HCT116 (cell line): ENCODE measurements at regions not wholly inside any gene's neighbourhood (a gene's known extent, or its start where the extent isn't known, plus 50 kb on each side); places are given as distances from the start of the nearest gene placed in this dataset.

ENCODE experiments used
- ATAC-seq: fragments of 200-7000 bp; cut with Tn5 transposase; 2 replicates; pipeline ENCODE4 v1.9.1; 2020; ENCODE audit warnings: mild to moderate bottlenecking, moderate library complexity
- BruUV-seq: library from RNA; stranded (reverse); fragments of 400-500 nt; replicated peaks from 2 replicates; lab custom pipeline; 2021; lab: Mats Ljungman, UMichigan
- CTCF ChIA-PET: fragments of 300-600 bp; sonication (Branson Sonifier 250); formaldehyde crosslinking; loops from one replicate; lab custom pipeline; 2021; ENCODE audit warnings: antibody characterized with exemption; lab: Charles Lee
- POLR2A ChIA-PET: fragments of 300-600, 350-600 bp; sonication (Branson Sonifier 250); formaldehyde crosslinking; loops from one replicate; lab custom pipeline; 2021; ENCODE audit warnings: antibody characterized with exemption; lab: Charles Lee
- RAD21 ChIA-PET, 2 experiments: fragments of 300-600 bp; sonication (Branson Sonifier 250); formaldehyde crosslinking; loops; one replicate each; lab custom pipeline; 2023; ENCODE audit warnings: low total read pairs in 2 of 2; ENCODE audit not compliant: uncharacterized antibody in 2 of 2, unreplicated experiment in 2 of 2, low non-redundant PET in 1 of 2; lab: Charles Lee
- DNase-seq: peaks from one replicate; pipeline ENCODE4 v3.0.0-alpha.2; 2010; ENCODE audit warnings: low read depth, low spot score
- H2AFZ ChIP-seq: fragments of 200-600 bp; shearing (Covaris generic), sonication (generic); 2 replicates; pipeline ENCODE4 v1.6.1; 2017; ENCODE audit warnings: low read depth, mixed run types, mixed read lengths, antibody characterized with exemption, low read length; ENCODE audit not compliant: poor library complexity, severe bottlenecking
- H3K27ac ChIP-seq: 2 replicates; pipeline ENCODE4 v1.5.1; 2012; ENCODE audit warnings: low read depth, low read length
- H3K27me3 ChIP-seq: fragments of 200-600 bp; sonication (generic); 2 replicates; pipeline ENCODE4 v1.6.1; 2016; ENCODE audit warnings: mixed run types, low read length, mixed read lengths; ENCODE audit not compliant: insufficient read depth
- H3K36me3 ChIP-seq, 2 experiments: fragments of 200-500 bp in 1 of 2; fragments of 200-600 bp in 1 of 2; sonication (Bioruptor generic) in 1 of 2; sonication (generic) in 1 of 2; 2 replicates each; pipeline versions ENCODE4 v1.5.1 to v1.6.1; 2014 to 2016; ENCODE audit warnings: low read length in 2 of 2, inconsistent platforms in 1 of 2, mixed read lengths in 1 of 2, mixed run types in 1 of 2; ENCODE audit not compliant: insufficient read depth in 2 of 2, control insufficient read depth in 1 of 2
- H3K4me1 ChIP-seq, 2 experiments: fragments of 200-600 bp in 1 of 2; sonication (generic) in 1 of 2; 2 replicates each; pipeline versions ENCODE4 v1.5.1 to v1.6.1; 2012 to 2017; ENCODE audit warnings: low read length in 2 of 2, inconsistent platforms in 1 of 2, mild to moderate bottlenecking in 1 of 2, mixed read lengths in 1 of 2, mixed run types in 1 of 2, moderate library complexity in 1 of 2; ENCODE audit not compliant: insufficient read depth in 2 of 2, control insufficient read depth in 1 of 2
- H3K4me2 ChIP-seq: fragments of 200-600 bp; sonication (generic); 2 replicates; pipeline ENCODE4 v1.6.1; 2017; ENCODE audit warnings: mixed run types, low read length, mixed read lengths
- H3K4me3 ChIP-seq, 2 experiments: fragments of 200-600 bp in 1 of 2; sonication (generic) in 1 of 2; replicated peaks in 1 of 2; 2 replicates each; pipeline ENCODE4 v1.5.1; 2011 to 2016; ENCODE audit warnings: low read length in 2 of 2, control low read depth in 1 of 2, low read depth in 1 of 2, mild to moderate bottlenecking in 1 of 2, mixed read lengths in 1 of 2, mixed run types in 1 of 2
- H3K79me2 ChIP-seq: fragments of 200-600 bp; sonication (generic); 2 replicates; pipeline ENCODE4 v1.6.1; 2017; ENCODE audit warnings: mild to moderate bottlenecking, mixed run types, low read length, moderate library complexity, mixed read lengths; ENCODE audit not compliant: insufficient read depth
- H3K9ac ChIP-seq: fragments of 200-600 bp; sonication (generic); 2 replicates; pipeline ENCODE4 v1.6.1; 2016; ENCODE audit warnings: low read length, mixed read lengths
- H3K9me2 ChIP-seq: fragments of 200-600 bp; sonication (generic), shearing (Covaris generic); 2 replicates; pipeline ENCODE4 v1.6.1; 2017; ENCODE audit warnings: mixed run types, mild to moderate bottlenecking, moderate library complexity; ENCODE audit not compliant: insufficient read depth
- H3K9me3 ChIP-seq, 2 experiments: fragments of 200-500 bp in 1 of 2; fragments of 200-600 bp in 1 of 2; sonication (Bioruptor generic) in 1 of 2; sonication (generic) in 1 of 2; 2 replicates each; pipeline ENCODE4 v1.6.1; 2014 to 2017; ENCODE audit warnings: low read length in 2 of 2, mixed read lengths in 2 of 2, inconsistent platforms in 1 of 2, low read depth in 1 of 2, mild to moderate bottlenecking in 1 of 2, mixed run types in 1 of 2, moderate library complexity in 1 of 2; ENCODE audit not compliant: control insufficient read depth in 1 of 2, insufficient read depth in 1 of 2
- H4K20me1 ChIP-seq: fragments of 200-600 bp; sonication (generic), shearing (Covaris generic); 2 replicates; pipeline ENCODE4 v1.6.1; 2017; ENCODE audit warnings: mixed run types, mild to moderate bottlenecking, moderate library complexity; ENCODE audit not compliant: insufficient read depth
- CBX3 ChIP-seq: IDR thresholded peaks from 2 replicates; pipeline ENCODE4 v1.6.1; 2012; ENCODE audit warnings: low read depth
- CEBPB ChIP-seq: IDR thresholded peaks from 2 replicates; pipeline ENCODE4 v1.6.1; 2012; ENCODE audit warnings: low read depth
- ELF1 ChIP-seq: IDR thresholded peaks from 2 replicates; pipeline ENCODE4 v1.6.1; 2012; ENCODE audit warnings: low read depth, borderline replicate concordance
- EZH2 ChIP-seq: fragments of 200-600 bp; sonication (generic); IDR thresholded peaks from 2 replicates; pipeline ENCODE4 v1.6.1; 2017; ENCODE audit warnings: antibody characterized with exemption, mixed run types
- EZH2phosphoT487 ChIP-seq: fragments of 200-600 bp; IDR thresholded peaks from 2 replicates; pipeline ENCODE4 v1.6.1; 2018; ENCODE audit warnings: antibody characterized with exemption, borderline replicate concordance
- FOSL1 ChIP-seq: IDR thresholded peaks from 2 replicates; pipeline ENCODE4 v1.6.1; 2012; ENCODE audit warnings: low read depth
- JUND ChIP-seq: IDR thresholded peaks from 2 replicates; pipeline ENCODE4 v1.6.1; 2012
- POLR2A ChIP-seq: IDR thresholded peaks from 2 replicates; pipeline ENCODE4 v1.7.0; 2011; ENCODE audit warnings: borderline replicate concordance; ENCODE audit not compliant: insufficient read depth, insufficient read length; ENCODE audit errors: extremely low read depth
- RAD21 ChIP-seq: IDR thresholded peaks from 2 replicates; pipeline ENCODE4 v1.6.1; 2012; ENCODE audit warnings: low read depth, mild to moderate bottlenecking
- SIN3A ChIP-seq: IDR thresholded peaks from 2 replicates; pipeline ENCODE4 v1.6.1; 2012; ENCODE audit warnings: low read depth
- SP1 ChIP-seq: IDR thresholded peaks from 2 replicates; pipeline ENCODE4 v1.6.1; 2012; ENCODE audit warnings: low read depth
- SRF ChIP-seq: IDR thresholded peaks from 2 replicates; pipeline ENCODE4 v1.6.1; 2012; ENCODE audit warnings: low read depth
- ZNF274 ChIP-seq: fragments of 200-500 bp; sonication (Bioruptor generic); IDR thresholded peaks from 2 replicates; pipeline ENCODE4 v1.6.1; 2014; ENCODE audit warnings: mild to moderate bottlenecking, low read depth, low read length, inconsistent platforms
- intact Hi-C: fragments of 100-400 bp; cut with micrococcal nuclease; formaldehyde crosslinking; loops from 2 replicates; pipeline ENCODE4 v1.10.0; 2022
- TF ChIP-seq, protein P1 (sequence below): IDR thresholded peaks from 2 replicates; pipeline ENCODE4 v1.6.1; 2012; ENCODE audit warnings: low read depth
- TF ChIP-seq, protein P2 (sequence below), 3 experiments: fragments of 200-600 bp in 1 of 3; sonication (generic) in 1 of 3; IDR thresholded peaks in 2 of 3; conservative IDR thresholded peaks in 1 of 3; 2 replicates each; pipeline ENCODE4 v1.5.1; 2012 to 2017; ENCODE audit warnings: low read depth in 2 of 3, low read length in 2 of 3, antibody characterized with exemption in 1 of 3, borderline replicate concordance in 1 of 3, control low read depth in 1 of 3, mild to moderate bottlenecking in 1 of 3, mixed read lengths in 1 of 3, mixed run types in 1 of 3, moderate library complexity in 1 of 3; ENCODE audit not compliant: insufficient read depth in 1 of 3
- TF ChIP-seq, protein P3 (sequence below): IDR thresholded peaks from 2 replicates; pipeline ENCODE4 v1.6.1; 2012
- TF ChIP-seq, protein P4 (sequence below): IDR thresholded peaks from 2 replicates; pipeline ENCODE4 v1.6.1; 2011; ENCODE audit warnings: mild to moderate bottlenecking, low read length, moderate library complexity; ENCODE audit not compliant: insufficient replicate concordance; ENCODE audit errors: extremely low read depth

DNA sequence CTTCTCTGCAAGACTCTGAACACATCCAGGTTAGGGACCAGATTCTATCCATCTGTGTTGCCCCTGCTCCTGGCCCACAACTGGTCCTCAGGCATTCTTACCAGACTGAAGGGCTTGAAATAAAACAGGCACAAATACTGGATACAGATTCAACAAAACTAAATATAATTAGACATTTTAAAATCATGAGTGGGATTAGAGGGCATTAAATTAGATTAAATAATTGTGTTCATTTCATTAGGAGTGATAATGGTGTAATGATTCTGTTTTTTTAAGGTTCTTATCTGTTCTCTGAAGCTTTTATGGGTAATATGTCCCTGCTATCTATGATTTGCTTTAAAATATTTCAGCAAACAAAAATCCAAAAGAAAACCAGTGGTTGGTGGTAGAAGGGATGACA lies 226.5 kb downstream of the IRS1 start:
- peaks cover 3 to 13% of the 10 kb centered on the region in 2 experiments; a peak in 2 of 4 replicates for H3K4me1 ChIP-seq

More for the DNA sequence above, 226.5 kb downstream of the IRS1 start:
- RAD21 ChIA-PET, result no interaction called here
- CTCF ChIA-PET, result no interaction called here
- no TSS peak for BruUV-seq
- POLR2A ChIA-PET, result no interaction called here
- Histone ChIP-seq H3K9ac (no peak overlapping the region), H3K9me2 (no peaks in the 10 kb centered on the region), H3K79me2 (no peaks in the 10 kb centered on the region), H3K27ac (no peak overlapping the region), H3K27me3 (no peaks in the 10 kb centered on the region), H3K9me3 (no peaks in the 10 kb centered on the region), H3K4me3 (no peak overlapping the region), H3K4me2 (no peak overlapping the region), H4K20me1 (no peaks in the 10 kb centered on the region), H2AFZ (no peak overlapping the region), H3K36me3 (peaks cover 0 to 7% of the 10 kb centered on the region in 2 experiments; a peak in 1 of 4 replicates)
- intact Hi-C loops, result no loop called here
- no peak for TF ChIP-seq POLR2A
- TF ChIP-seq, protein P1, sequence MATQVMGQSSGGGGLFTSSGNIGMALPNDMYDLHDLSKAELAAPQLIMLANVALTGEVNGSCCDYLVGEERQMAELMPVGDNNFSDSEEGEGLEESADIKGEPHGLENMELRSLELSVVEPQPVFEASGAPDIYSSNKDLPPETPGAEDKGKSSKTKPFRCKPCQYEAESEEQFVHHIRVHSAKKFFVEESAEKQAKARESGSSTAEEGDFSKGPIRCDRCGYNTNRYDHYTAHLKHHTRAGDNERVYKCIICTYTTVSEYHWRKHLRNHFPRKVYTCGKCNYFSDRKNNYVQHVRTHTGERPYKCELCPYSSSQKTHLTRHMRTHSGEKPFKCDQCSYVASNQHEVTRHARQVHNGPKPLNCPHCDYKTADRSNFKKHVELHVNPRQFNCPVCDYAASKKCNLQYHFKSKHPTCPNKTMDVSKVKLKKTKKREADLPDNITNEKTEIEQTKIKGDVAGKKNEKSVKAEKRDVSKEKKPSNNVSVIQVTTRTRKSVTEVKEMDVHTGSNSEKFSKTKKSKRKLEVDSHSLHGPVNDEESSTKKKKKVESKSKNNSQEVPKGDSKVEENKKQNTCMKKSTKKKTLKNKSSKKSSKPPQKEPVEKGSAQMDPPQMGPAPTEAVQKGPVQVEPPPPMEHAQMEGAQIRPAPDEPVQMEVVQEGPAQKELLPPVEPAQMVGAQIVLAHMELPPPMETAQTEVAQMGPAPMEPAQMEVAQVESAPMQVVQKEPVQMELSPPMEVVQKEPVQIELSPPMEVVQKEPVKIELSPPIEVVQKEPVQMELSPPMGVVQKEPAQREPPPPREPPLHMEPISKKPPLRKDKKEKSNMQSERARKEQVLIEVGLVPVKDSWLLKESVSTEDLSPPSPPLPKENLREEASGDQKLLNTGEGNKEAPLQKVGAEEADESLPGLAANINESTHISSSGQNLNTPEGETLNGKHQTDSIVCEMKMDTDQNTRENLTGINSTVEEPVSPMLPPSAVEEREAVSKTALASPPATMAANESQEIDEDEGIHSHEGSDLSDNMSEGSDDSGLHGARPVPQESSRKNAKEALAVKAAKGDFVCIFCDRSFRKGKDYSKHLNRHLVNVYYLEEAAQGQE, result no peak
- no peak for TF ChIP-seq ZNF274
- TF ChIP-seq JUND, result no peak
- no peak for TF ChIP-seq CEBPB
- TF ChIP-seq EZH2phosphoT487, result no peak
- TF ChIP-seq, protein P2, sequence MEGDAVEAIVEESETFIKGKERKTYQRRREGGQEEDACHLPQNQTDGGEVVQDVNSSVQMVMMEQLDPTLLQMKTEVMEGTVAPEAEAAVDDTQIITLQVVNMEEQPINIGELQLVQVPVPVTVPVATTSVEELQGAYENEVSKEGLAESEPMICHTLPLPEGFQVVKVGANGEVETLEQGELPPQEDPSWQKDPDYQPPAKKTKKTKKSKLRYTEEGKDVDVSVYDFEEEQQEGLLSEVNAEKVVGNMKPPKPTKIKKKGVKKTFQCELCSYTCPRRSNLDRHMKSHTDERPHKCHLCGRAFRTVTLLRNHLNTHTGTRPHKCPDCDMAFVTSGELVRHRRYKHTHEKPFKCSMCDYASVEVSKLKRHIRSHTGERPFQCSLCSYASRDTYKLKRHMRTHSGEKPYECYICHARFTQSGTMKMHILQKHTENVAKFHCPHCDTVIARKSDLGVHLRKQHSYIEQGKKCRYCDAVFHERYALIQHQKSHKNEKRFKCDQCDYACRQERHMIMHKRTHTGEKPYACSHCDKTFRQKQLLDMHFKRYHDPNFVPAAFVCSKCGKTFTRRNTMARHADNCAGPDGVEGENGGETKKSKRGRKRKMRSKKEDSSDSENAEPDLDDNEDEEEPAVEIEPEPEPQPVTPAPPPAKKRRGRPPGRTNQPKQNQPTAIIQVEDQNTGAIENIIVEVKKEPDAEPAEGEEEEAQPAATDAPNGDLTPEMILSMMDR (IDR thresholded peaks at IDR 0.05 in 2 of 3, conservative IDR thresholded peaks at IDR 0.05 in 1 of 3; ENCODE audit: borderline replicate concordance in 1 of 3, insufficient read depth in 1 of 3, low read depth in 2 of 3, low read length in 2 of 3), result no peak
- TF ChIP-seq, protein P3, sequence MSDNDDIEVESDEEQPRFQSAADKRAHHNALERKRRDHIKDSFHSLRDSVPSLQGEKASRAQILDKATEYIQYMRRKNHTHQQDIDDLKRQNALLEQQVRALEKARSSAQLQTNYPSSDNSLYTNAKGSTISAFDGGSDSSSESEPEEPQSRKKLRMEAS, result no peak
- TF ChIP-seq EZH2, result no peak
- no peak for TF ChIP-seq ELF1
- TF ChIP-seq RAD21, result no peak
- TF ChIP-seq CBX3, result no peak
- no peak for TF ChIP-seq SRF
- no peak for TF ChIP-seq SP1
- TF ChIP-seq, protein P4, sequence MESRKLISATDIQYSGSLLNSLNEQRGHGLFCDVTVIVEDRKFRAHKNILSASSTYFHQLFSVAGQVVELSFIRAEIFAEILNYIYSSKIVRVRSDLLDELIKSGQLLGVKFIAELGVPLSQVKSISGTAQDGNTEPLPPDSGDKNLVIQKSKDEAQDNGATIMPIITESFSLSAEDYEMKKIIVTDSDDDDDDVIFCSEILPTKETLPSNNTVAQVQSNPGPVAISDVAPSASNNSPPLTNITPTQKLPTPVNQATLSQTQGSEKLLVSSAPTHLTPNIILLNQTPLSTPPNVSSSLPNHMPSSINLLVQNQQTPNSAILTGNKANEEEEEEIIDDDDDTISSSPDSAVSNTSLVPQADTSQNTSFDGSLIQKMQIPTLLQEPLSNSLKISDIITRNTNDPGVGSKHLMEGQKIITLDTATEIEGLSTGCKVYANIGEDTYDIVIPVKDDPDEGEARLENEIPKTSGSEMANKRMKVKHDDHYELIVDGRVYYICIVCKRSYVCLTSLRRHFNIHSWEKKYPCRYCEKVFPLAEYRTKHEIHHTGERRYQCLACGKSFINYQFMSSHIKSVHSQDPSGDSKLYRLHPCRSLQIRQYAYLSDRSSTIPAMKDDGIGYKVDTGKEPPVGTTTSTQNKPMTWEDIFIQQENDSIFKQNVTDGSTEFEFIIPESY, result no peak
- no peak for TF ChIP-seq FOSL1
- no peak for TF ChIP-seq SIN3A
- ATAC-seq, result no peak
- DNase-seq, result no peak
